ENCODE measurements at regions not wholly inside any gene's neighbourhood (a gene's known extent, or its start where the extent isn't known, plus 50 kb on each side); places are given as distances from the start of the nearest gene placed in this dataset.

- dilution Hi-C loops (cut with MboI; ENCODE audit: extremely low pct_ligation_motif_present, low sequenced_read_pairs): no loop called here
- Histone ChIP-seq H4K20me1 (replicated peaks; ENCODE audit: control insufficient read depth, extremely low read depth, insufficient read depth, low read length) (no peaks in the 10 kb centered on the region), H2AFZ (ENCODE audit: low read depth, low read length) (no peak overlapping the region), H3K9ac (replicated peaks; ENCODE audit: extremely low read depth, insufficient read depth, low read length) (no peak overlapping the region), H3K79me2 (ENCODE audit: control insufficient read depth, insufficient read depth, low read length) (no peaks in the 10 kb centered on the region), H3K27me3 (ENCODE audit: control insufficient read depth in 2 of 2, insufficient read depth in 2 of 2, low read length in 2 of 2) (no peaks in the 10 kb centered on the region), H3K4me2 (ENCODE audit: insufficient read depth, low read length) (no peak overlapping the region), H3K36me3 (ENCODE audit: control insufficient read depth in 2 of 2, extremely low read depth in 1 of 2, insufficient read depth in 2 of 2, low read length in 2 of 2) (no peaks in the 10 kb centered on the region), H3K4me1 (ENCODE audit: control insufficient read depth, extremely low read depth, insufficient read depth, low read length) (no peaks in the 10 kb centered on the region), H3K4me3 (replicated peaks in 1 of 3; ENCODE audit: insufficient read depth in 1 of 3, low read depth in 1 of 3, low read length in 3 of 3) (no peak overlapping the region), H3K9me1 (replicated peaks; ENCODE audit: control insufficient read depth, extremely low read depth, insufficient read depth, low read length) (no peaks in the 10 kb centered on the region), H3K9me3 (replicated peaks; ENCODE audit: control insufficient read depth, insufficient read depth, low read length) (no peaks in the 10 kb centered on the region), H3K27ac (ENCODE audit: insufficient read depth, low read depth, low read length) (no peak overlapping the region)
- TF ChIP-seq GATA2 (IDR thresholded peaks at IDR 0.05; ENCODE audit: insufficient read depth, insufficient read length, low read depth, low read length) (no peak), MYC (IDR thresholded peaks at IDR 0.05; ENCODE audit: low read depth, low read length) (no peak), JUN (IDR thresholded peaks at IDR 0.05; ENCODE audit: borderline replicate concordance, insufficient read depth, insufficient read length, low read depth) (no peak), POLR2A (IDR thresholded peaks at IDR 0.05; ENCODE audit: low read depth, low read length) (no peak), FOS (IDR thresholded peaks at IDR 0.05; ENCODE audit: borderline replicate concordance, insufficient read depth, low read length) (no peak), MAX (IDR thresholded peaks at IDR 0.05; ENCODE audit: insufficient read depth, insufficient read length) (no peak), POLR2AphosphoS5 (IDR thresholded peaks at IDR 0.05; ENCODE audit: insufficient read depth, low read depth, low read length) (no peak), CTCF (IDR thresholded peaks at IDR 0.05; ENCODE audit: extremely low read depth in 1 of 2, insufficient read depth in 1 of 2, low read depth in 1 of 2, low read length in 2 of 2) (no peak)
- BruUV-seq (replicated peaks): no TSS peak
- ChIA-PET POLR2A (no interaction called here), CTCF (interaction anchor here (1.3 kb wide), 1 partner anchor 16 kb away, joined by 3 read pairs; no protein-coding TSS in a partner anchor)
- intact Hi-C loops (cut with micrococcal nuclease): no loop called here
- DNase-seq (ENCODE audit: low read depth, low spot score): no peak
- FAIRE-seq: no peak
These were observed 429.0 kb downstream of the ETV1 start for GRCh38 chr7:13560441-13560840.

Data from endothelial cell of umbilical vein (primary cell).